Thyroid gland (tissue), 4 donors: ENCODE measurements at regions not wholly inside any gene's neighbourhood (a gene's known extent, or its start where the extent isn't known, plus 50 kb on each side); places are given as distances from the start of the nearest gene placed in this dataset.

ENCODE experiments used
- DNase-seq, 2 donors: peaks; one replicate each; pipeline ENCODE4 v3.0.0-alpha.2; 2019
- H3K27ac ChIP-seq, 3 donors: fragments of 200-600 bp; sonication (generic); 1 replicate in 2 of 3; 2 replicates in 1 of 3; pipeline ENCODE4 v1.5.1; 2016 to 2019; ENCODE audit warnings: mild to moderate bottlenecking in 1 of 3, moderate library complexity in 1 of 3
- H3K27me3 ChIP-seq: fragments of 200-600 bp; sonication (generic); one replicate; pipeline ENCODE4 v1.5.1; 2019
- H3K36me3 ChIP-seq, 2 donors: fragments of 200-600 bp; sonication (generic); one replicate each; pipeline ENCODE4 v1.5.1; 2016 to 2019
- H3K4me1 ChIP-seq, 2 donors: fragments of 200-600 bp; sonication (generic); one replicate each; pipeline ENCODE4 v1.5.1; 2017 to 2019
- H3K4me3 ChIP-seq, 3 donors: fragments of 200-600 bp; sonication (generic); replicated peaks in 1 of 3; 1 replicate in 2 of 3; 2 replicates in 1 of 3; pipeline ENCODE4 v1.5.1; 2016; ENCODE audit warnings: mild to moderate bottlenecking in 1 of 3
- H3K9me3 ChIP-seq: fragments of 200-600 bp; sonication (generic); one replicate; pipeline ENCODE4 v1.5.1; 2017
- POLR2A ChIP-seq, 2 donors: fragments of 450-650 bp; IDR thresholded peaks; one replicate each; pipeline ENCODE4 v1.6.1; 2017; ENCODE audit warnings: antibody characterized with exemption in 2 of 2, mild to moderate bottlenecking in 2 of 2, moderate library complexity in 1 of 2
- WGBS, 2 donors: methylation state at CpG; one replicate each; pipeline ENCODE4 v1.1.5; 2017; 5-methylcytosine and 5-hydroxymethylcytosine counted together
- intact Hi-C: fragments of 100-400 bp; cut with DNase I; formaldehyde crosslinking; loops from one replicate; pipeline ENCODE4 v1.15.1; 2023
- TF ChIP-seq, protein P1 (sequence below), 6 experiments: fragments of 200-600 bp in 3 of 6; fragments of 450-650 bp in 3 of 6; sonication (generic) in 3 of 6; IDR thresholded peaks; one replicate each; pipeline ENCODE4 v1.5.1; 2016 to 2019; ENCODE audit warnings: antibody characterized with exemption in 6 of 6, mild to moderate bottlenecking in 2 of 6, inconsistent platforms in 1 of 6, moderate library complexity in 1 of 6

DNA sequence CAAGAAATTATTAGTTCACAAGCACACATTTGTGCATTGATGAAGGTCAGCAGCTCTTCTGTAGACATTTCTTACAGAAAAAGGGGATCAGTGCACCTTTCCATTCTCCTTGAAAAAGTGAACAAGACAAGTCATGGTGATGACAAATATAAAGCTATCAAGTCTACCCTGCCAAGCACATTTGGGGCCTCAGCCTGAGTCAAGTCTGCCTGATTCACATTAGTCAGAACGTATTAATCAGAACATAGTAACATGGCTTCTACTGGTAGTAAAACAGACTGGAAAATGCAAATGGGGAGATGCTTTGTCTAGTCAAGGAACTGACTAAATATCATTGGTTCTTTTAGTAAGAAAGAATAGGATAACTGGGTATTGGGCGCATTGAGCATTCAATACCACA is 2305.1 kb downstream of the PCDH7 start:
- 86 to 90% methylated on average over 2 of the region's 2 CpGs for WGBS, 2 donors
- Histone ChIP-seq H3K9me3 (no peaks in the 10 kb centered on the region), H3K36me3 (no peaks in the 10 kb centered on the region), H3K27ac (no peak overlapping the region), H3K27me3 (no peaks in the 10 kb centered on the region), H3K4me3 (no peak overlapping the region), H3K4me1 (no peaks in the 10 kb centered on the region)
- intact Hi-C loops: no loop called here
- TF ChIP-seq, protein P1, sequence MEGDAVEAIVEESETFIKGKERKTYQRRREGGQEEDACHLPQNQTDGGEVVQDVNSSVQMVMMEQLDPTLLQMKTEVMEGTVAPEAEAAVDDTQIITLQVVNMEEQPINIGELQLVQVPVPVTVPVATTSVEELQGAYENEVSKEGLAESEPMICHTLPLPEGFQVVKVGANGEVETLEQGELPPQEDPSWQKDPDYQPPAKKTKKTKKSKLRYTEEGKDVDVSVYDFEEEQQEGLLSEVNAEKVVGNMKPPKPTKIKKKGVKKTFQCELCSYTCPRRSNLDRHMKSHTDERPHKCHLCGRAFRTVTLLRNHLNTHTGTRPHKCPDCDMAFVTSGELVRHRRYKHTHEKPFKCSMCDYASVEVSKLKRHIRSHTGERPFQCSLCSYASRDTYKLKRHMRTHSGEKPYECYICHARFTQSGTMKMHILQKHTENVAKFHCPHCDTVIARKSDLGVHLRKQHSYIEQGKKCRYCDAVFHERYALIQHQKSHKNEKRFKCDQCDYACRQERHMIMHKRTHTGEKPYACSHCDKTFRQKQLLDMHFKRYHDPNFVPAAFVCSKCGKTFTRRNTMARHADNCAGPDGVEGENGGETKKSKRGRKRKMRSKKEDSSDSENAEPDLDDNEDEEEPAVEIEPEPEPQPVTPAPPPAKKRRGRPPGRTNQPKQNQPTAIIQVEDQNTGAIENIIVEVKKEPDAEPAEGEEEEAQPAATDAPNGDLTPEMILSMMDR (IDR thresholded peaks at IDR 0.05): no peak
- no peak for DNase-seq

DNA sequence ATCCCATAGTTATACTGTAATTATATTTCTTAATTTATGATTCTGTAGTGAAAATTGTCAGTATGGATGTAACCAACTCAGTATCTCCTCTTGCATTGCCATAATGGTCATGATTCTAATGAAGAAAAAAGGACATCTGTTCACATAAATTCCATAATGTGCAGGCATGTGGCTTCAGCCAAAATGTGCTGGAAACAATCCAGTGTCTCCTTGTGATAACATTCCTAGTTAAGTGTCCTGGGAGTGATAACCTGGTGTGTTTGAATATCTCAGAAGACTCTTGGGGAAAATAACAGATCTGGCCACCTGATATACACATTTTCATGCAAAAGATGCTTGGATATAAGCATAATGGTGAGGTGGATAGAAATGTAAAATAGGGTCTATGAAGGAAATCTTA is 2309.8 kb downstream of the PCDH7 start:
- no peak overlapping the region for H3K4me3 ChIP-seq
- no peaks in the 10 kb centered on the region for H3K4me1 ChIP-seq
- DNase-seq: no peak
- intact Hi-C loops: no loop called here
- H3K27ac ChIP-seq: no peak overlapping the region
- TF ChIP-seq POLR2A (IDR thresholded peaks at IDR 0.05): no peak
- TF ChIP-seq, protein P1 (IDR thresholded peaks at IDR 0.05): no peak
- H3K36me3 ChIP-seq: no peaks in the 10 kb centered on the region
- no peaks in the 10 kb centered on the region for H3K27me3 ChIP-seq
- no peaks in the 10 kb centered on the region for H3K9me3 ChIP-seq

DNA sequence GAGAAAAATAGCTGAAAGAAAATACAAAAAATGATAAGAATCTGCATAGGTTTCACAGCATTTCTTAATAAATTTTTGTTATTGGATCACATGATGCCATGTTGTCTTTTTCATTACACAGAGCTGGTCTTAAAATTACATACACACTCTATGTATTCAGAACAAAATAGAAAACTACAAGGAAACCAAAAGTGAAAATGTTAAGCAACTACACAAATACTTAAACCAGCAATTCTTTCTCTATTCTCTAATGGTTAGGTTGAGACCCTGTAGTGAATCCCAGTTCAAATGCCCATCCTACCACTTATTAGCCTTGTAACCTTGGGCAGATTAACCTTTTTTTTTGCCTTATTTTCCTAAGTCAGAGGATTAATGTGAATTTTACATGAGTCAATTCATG is 2311.2 kb downstream of the PCDH7 start:
- H3K9me3 ChIP-seq: no peaks in the 10 kb centered on the region
- DNase-seq: no peak
- TF ChIP-seq, protein P1 (IDR thresholded peaks at IDR 0.05): no peak
- TF ChIP-seq POLR2A (IDR thresholded peaks at IDR 0.05): no peak
- no peaks in the 10 kb centered on the region for H3K4me1 ChIP-seq
- H3K36me3 ChIP-seq: no peaks in the 10 kb centered on the region
- H3K27me3 ChIP-seq: no peaks in the 10 kb centered on the region
- H3K4me3 ChIP-seq: no peak overlapping the region
- intact Hi-C loops: no loop called here
- no peak overlapping the region for H3K27ac ChIP-seq

DNA sequence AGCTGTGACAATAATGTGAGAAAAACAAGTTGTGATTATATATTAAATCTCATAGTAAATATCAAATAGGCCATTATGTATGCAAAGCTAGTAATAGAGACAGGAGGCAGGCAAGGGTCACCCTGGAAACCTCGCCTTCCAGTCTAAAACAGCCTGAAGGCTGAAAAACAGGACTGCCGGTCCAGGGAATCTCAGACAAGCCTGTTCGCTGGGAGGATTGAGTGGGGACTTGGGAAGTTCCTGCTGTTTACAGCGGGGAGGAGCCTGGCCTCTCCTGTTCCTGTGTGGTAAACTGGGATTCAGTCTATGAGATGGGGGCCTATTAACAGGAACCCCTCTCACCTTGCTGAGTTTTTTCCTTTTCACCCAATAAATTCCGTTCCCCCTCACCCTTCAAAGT is 2317.3 kb downstream of the PCDH7 start:
- no peaks in the 10 kb centered on the region for H3K27me3 ChIP-seq
- TF ChIP-seq, protein P1 (IDR thresholded peaks at IDR 0.05): no peak
- no peak for TF ChIP-seq POLR2A (IDR thresholded peaks at IDR 0.05)
- WGBS, 2 donors: 72 to 77% methylated on average over 5 of the region's 5 CpGs
- intact Hi-C loops: no loop called here
- no peaks in the 10 kb centered on the region for H3K9me3 ChIP-seq
- H3K27ac ChIP-seq: no peak overlapping the region
- no peak for DNase-seq
- no peak overlapping the region for H3K4me3 ChIP-seq
- H3K4me1 ChIP-seq: no peaks in the 10 kb centered on the region
- H3K36me3 ChIP-seq: no peaks in the 10 kb centered on the region

DNA sequence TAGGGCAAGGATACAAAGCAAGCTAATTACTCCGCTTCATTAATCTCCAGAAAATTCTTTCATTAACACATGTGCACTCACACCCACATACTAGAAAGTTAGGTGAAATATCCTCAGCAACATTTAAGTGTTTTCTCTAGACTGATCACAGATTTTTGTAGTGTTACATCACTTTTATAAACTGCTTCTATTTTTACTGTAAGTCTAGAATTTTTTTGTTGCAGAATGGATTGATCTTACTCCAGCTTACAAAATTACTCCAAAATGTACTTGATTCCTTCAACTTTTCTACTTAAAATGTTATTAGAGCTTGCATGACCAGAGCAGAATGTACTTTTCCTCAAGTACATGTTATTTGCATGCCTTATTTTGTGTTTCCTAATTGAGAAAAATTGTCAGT is 2325.2 kb downstream of the PCDH7 start:
- no peak for TF ChIP-seq POLR2A (IDR thresholded peaks at IDR 0.05)
- TF ChIP-seq, protein P1 (IDR thresholded peaks at IDR 0.05): no peak
- H3K4me3 ChIP-seq: no peak overlapping the region
- H3K27ac ChIP-seq: no peak overlapping the region
- intact Hi-C loops: no loop called here
- no peaks in the 10 kb centered on the region for H3K4me1 ChIP-seq
- H3K27me3 ChIP-seq: no peaks in the 10 kb centered on the region
- no peak for DNase-seq
- no peaks in the 10 kb centered on the region for H3K9me3 ChIP-seq
- H3K36me3 ChIP-seq: no peaks in the 10 kb centered on the region
- WGBS, 2 donors: 90 to 92% methylated on average over 1 of the region's 1 CpG
